Ecto neural progenitor cell (in vitro differentiated cells): ENCODE measurements at regions not wholly inside any gene's neighbourhood (a gene's known extent, or its start where the extent isn't known, plus 50 kb on each side); places are given as distances from the start of the nearest gene placed in this dataset.
"Not testable (repeated sequence)": the region's sequence is repeated elsewhere in the genome, so short reads cannot be mapped to it uniquely, and the experiment has no call there.

Experiments
- DNase-seq: peaks from one replicate; pipeline ENCODE4 v3.0.0-alpha.2; 2018; ENCODE audit warnings: low spot score

DNA sequence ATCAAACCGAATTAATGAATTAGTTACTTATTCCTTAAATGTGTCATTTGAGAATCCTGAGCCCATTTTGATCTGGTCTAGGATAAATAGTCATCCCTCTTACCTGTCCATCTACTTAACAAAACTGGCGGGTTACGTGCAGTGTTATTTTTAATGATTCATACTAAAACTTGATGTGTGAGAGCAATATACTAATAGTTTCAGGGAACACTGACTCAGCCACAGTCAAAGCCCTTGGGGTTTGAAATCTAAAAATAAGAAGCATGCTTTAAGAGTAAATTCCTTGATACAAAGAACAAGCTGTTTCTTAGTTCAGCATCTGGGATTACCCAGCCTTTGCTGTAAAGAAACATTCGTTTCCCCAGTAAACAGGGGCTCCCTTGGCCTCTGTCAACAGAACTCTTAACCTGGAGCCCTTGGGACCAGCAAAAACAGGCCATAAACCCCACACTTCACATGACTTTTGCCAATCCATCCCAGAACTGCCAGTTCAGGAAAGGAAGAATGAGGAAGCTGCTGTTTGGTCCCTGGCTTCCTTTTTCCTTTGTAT lies 370.6 kb upstream of the IGFBP3 start:
- DNase-seq, result no peak

DNA sequence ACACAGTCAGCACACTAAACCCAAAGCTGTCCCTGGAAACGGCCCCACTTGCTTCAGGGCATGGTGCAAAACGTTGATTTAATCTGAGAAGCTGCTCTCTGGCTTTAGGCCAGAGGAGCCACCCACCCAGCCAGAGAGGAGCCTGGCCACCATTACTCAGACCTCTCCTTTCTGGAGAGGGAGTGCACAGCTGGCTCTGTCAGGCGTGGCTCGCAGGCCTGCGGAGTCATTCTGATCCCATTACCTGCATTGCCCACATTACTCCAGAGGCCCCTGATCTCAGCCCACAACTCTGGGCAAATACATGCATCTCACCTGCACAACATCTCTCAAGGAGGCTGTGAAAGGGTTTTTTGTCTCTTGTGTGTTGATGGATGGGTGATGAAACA lies 370.0 kb upstream of the IGFBP3 start:
- DNase-seq, result no peak

DNA sequence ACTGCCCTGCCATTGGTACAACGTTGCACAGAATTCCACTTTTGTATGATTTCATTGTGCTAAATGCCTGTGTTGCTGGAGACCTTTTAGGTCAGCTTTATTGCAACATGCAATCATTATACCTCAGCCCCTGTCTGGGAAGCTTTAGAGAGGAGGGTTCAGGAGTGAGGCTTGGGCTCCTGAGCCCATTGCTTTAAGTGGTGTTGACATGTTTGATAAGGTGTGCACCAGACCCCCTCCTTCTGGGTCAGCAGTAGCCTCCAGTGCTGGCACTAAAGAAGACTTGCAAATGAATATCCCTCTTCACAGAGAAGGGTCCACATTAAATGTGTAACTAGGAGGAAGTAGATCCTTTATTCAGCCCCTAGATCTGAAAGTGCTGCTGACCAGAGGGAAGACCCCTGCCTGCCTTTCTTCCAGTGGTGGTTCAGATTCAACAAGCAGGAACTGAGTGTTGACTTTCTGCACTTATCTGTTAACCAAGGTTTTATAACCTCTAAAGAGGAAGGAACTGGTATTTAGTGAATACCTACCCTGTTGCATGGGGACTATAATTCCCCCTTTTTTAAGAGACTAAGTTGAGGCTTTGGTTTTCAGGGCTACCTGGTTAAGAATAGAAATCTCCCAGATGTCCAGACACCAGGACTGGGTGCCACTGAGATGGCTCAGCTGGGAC lies 369.4 kb upstream of the IGFBP3 start:
- DNase-seq, result no peak

GRCh38 chr7:46288861-46289260 lies 367.8 kb upstream of the IGFBP3 start:
- no peak for DNase-seq

- no peak for DNase-seq
These were observed 366.9 kb upstream of the IGFBP3 start for GRCh38 chr7:46288010-46288409.

- DNase-seq, result no peak
These were observed 365.9 kb upstream of the IGFBP3 start for GRCh38 chr7:46286957-46287356.

DNA sequence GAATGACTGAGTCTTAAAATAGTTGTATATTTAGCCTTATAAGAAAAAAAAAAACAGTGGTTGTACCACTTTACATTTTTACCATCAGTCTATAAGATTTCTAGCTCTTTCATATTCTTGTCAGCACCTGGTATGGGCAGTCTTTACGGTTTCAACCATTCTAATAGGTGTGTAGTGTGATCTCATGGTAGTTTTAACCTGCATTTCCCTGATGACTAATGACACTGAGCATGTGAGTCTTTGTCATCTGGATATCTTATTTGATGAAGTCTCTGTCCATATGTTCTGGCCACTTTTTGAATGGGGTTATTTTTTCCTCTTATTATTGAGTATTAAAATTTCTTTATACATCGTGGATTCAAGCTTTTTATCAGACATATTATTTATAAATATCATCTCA lies 365.3 kb upstream of the IGFBP3 start:
- DNase-seq, result no peak

GRCh38 chr7:46285878-46286277 lies 364.8 kb upstream of the IGFBP3 start:
- no peak for DNase-seq

DNA sequence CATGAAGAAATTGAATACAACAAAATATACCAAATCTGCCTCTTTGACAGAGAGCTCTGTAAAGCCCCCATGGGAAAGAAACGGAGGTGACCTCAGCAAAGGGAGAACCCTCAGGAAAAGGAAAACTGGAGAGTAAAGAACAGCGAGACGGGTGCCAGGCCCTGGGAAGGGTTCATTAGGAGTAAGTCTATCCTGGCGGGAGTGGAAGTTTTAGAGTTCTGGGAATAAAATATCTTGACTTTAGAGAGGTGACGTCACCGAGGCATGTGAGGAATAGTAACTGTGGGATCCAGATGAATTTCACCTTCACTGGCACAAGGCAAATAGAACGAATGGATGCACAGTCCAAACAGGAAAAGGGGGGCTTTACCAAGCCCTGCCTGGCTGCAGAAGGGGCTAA lies 362.8 kb upstream of the IGFBP3 start:
- no peak for DNase-seq

DNA sequence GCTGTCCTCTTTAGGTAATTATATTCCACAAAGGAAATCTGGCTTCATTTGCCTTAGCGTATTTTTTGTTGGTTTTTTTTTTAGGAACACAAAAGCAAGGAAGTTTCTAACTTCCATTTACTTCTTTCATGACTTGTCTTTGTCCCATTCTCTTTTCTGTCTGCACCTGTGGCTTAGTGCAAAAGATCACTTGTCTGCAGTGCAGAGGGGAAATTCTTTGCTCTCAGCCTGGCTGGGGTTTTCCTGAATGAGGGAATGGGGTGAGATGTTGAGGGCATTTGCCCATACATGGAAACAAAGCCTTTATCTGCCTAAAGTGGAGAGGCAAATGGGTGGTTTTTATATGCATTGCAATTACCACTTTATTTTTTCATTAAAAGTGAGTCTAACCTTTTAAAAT lies 361.1 kb upstream of the IGFBP3 start:
- no peak for DNase-seq

- no peak for DNase-seq
These were observed 360.0 kb upstream of the IGFBP3 start for GRCh38 chr7:46281071-46281470.

GRCh38 chr7:46279290-46279689 lies 358.2 kb upstream of the IGFBP3 start:
- no peak for DNase-seq

DNA sequence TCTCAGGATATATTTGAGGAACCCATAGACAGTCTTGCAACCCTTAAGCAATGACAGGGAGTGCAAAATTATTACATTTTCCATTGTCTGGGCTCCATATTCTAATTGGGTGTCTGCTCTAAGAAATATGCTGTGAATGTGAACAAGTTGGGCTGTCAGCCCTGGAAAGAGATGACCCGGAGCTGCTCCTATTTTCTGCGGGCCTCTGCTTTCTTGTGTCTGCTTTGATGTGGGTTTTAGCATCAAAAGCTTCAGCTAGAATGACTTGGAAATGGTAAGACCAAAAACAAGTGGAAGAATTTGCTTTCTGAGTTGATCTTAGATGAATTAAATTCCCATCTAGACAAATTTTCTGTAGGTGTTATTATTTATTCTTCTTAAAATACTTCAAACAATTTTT lies 343.6 kb upstream of the IGFBP3 start:
- no peak for DNase-seq

- DNase-seq, result not testable (repeated sequence)
These were observed 340.6 kb upstream of the IGFBP3 start for GRCh38 chr7:46261638-46262037.

DNA sequence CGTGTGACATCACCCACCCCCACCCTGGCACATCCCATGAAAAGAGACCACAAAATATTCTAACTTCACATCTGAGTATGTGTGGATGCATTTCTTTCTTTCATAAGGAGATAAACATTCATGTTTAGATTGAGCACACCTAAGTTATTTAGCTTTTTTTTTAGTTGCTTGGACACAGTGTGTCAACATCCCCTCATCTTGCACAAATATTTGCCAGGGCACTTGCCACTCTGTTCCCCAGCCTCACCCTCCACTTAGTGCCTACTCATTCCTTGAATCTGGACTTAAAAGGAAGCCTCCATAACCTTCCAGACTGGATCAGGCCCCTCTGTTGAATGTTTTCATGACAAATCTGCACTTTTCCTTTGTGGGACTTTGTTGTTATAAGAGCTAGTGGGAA lies 338.9 kb upstream of the IGFBP3 start:
- no peak for DNase-seq

DNA sequence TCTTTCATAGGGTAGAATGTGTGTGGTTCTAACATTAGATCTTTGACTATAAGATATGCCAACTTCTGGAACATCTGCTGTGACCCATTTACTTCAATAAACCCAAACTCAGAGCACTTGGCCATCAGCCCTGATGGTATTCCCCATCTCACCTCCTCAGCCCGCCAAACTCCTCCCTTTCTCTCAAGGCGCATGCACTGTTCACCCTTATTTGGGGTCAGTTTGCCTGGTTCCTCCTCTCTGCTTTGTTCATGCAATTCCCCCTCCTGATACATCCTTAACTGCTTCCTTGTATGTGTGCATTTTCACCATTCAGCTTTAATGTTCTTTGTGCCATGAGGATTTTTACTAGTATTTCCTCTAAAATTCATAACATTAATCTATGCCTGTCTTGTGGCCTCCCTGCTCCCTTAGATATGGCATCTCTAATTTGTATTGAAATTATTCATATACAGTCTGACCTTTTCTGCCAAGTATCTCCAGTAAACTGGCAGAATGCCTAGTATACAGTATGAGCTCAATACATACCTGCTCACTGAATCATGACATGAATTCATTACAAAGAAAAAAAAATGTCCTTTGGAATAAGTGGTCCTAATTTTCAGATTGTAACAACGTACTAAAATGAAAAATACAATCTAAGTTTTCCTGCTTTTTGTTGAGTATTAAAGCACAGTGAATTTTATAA lies 336.8 kb upstream of the IGFBP3 start:
- DNase-seq, result no peak

DNA sequence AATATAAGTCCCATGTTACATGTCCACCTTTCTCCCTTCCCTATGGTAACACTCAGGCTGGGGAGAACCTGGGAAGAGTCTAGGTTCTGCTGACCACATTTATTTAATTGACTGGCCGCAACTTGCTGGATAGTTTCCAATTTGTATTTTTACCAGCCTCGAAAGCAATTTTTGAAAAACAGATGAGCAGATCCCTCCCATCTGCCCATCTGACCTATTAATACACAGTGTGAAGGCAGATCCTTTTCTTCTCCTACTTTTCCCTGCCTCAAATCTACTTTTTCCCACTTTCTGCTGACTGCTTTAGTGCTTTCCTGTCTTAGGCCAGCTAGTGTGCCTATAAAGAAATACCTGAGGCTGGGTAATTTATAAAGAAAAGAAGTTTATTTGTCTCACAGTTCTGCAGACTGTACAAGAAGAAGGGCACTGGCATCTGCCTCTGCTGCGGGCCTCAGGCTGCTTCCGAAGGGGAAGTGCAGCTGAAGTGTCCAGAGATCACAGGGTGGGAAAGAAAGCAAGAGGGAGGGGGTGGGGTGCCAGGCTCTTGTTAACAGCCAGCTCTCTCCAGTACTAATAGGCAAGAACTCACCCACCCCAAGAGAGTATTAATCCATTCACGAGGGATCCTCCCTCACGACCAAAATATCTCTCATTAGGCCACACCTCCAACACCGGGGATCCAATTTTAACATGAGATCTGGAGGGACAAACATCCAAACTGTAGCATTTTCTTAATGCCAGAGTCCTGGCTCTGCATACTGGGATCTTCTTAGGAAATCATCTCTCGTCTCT lies 336.0 kb upstream of the IGFBP3 start:
- DNase-seq, result no peak

GRCh38 chr7:46253520-46253919 lies 332.4 kb upstream of the IGFBP3 start:
- no peak for DNase-seq

DNA sequence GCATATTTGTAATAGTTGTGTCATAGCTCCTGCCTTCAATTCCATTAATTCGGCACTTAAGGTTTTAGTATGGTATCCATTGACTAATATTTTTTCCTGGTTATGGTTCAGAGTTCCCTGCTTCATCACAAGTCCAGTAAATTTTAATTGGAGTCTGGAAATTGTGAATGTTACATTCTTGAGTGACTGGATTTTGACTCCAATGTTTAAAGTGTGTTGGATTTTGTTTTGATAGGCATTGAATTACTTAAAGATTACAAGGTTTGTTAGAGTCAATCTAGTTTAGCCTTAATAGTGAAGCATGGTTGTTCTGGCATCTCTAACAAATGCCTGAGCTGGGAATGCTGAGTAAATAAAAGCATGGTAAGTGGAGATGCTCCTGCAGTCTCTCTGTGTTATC lies 326.6 kb upstream of the IGFBP3 start:
- no peak for DNase-seq

GRCh38 chr7:46245586-46246111 lies 324.6 kb upstream of the IGFBP3 start:
- DNase-seq, result no peak

DNA sequence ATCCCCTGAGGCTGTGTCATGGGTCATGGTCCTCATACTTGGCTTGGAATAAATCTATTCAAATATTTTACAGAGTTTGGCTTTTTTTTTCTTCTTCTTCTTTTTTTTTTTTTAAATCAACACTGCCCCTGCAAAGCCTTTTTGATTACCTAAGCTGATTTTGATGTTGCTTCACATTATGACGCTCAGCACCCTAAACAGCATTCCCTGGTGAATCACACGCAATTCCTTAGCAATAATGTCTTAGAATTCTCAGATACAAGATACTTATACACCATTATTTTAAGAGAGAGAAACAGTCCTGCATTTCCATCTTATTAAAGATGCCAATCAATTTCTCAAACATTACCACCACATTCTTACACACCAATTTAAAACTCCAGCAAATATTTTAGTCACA lies 323.7 kb upstream of the IGFBP3 start:
- DNase-seq, result no peak

DNA sequence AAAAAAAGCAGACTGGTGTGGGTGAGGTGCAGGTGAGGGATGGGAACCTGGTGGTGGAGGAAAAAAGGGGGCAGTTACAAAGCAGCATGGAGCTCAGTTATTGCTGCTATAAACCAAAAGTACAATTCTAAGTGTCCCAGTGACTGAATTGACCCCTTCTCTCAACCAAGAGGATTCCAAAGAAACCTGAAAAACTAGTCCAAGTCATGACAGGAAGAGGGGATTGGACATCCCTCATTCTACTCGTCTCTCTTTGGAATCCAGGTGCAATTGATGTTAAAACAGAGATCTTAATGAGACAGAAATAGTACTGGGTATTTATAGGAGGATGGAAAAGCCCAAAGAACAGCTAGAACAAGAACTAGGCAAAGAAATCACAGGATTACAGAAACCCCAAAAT lies 322.3 kb upstream of the IGFBP3 start:
- DNase-seq, result no peak

GRCh38 chr7:46239846-46240245 lies 318.8 kb upstream of the IGFBP3 start:
- no peak for DNase-seq
